RWPE1 (cell line): ENCODE measurements at regions not wholly inside any gene's neighbourhood (a gene's known extent, or its start where the extent isn't known, plus 50 kb on each side); places are given as distances from the start of the nearest gene placed in this dataset.
"Not testable (repeated sequence)": the region's sequence is repeated elsewhere in the genome, so short reads cannot be mapped to it uniquely, and the experiment has no call there.

Experiments
- CTCF ChIA-PET: fragments of 350-600 bp; sonication (Branson Sonifier 250); formaldehyde crosslinking; extraction: SDS; loops from one replicate; lab custom pipeline; 2021; lab: Yijun Ruan, JAX
- POLR2A ChIA-PET: fragments of 400-600 bp; formaldehyde crosslinking; extraction: SDS; loops from one replicate; lab custom pipeline; 2020; ENCODE audit warnings: antibody characterized with exemption; ENCODE audit not compliant: low non-redundant PET; lab: Yijun Ruan, JAX
- DNase-seq: peaks from one replicate; pipeline ENCODE4 v3.0.0; 2012; ENCODE audit warnings: low spot score
- H3K27ac ChIP-seq: fragments of 450-650 bp; 2 replicates; pipeline ENCODE4 v1.5.1; 2017
- TF ChIP-seq, protein P1 (sequence below): fragments of 450-650 bp; conservative IDR thresholded peaks from 2 replicates; pipeline ENCODE4 v1.5.1; 2017; ENCODE audit warnings: low read depth, mild to moderate bottlenecking

DNA sequence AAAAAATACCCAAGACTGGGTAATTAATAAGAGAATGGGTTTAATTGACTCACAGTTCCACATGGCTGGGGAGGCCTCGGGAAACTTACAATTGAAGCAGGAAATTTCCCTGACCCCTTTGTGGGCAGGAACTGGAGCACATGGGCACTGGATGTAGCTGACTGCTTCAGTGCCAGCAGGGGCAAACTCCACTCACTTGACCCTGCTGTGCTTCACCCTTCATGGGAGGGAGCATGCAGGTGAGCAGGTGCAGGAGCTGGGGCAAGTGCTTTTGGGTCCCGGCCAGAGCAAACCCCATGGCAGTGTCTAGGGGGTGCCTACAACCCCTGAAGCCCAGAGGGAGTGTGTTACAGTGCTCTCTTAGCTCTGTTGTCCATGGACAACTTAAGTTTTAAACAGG is 132.6 kb downstream of the AKR1D1 start:
- CTCF ChIA-PET: no interaction called here
- no peak for DNase-seq
- TF ChIP-seq, protein P1, sequence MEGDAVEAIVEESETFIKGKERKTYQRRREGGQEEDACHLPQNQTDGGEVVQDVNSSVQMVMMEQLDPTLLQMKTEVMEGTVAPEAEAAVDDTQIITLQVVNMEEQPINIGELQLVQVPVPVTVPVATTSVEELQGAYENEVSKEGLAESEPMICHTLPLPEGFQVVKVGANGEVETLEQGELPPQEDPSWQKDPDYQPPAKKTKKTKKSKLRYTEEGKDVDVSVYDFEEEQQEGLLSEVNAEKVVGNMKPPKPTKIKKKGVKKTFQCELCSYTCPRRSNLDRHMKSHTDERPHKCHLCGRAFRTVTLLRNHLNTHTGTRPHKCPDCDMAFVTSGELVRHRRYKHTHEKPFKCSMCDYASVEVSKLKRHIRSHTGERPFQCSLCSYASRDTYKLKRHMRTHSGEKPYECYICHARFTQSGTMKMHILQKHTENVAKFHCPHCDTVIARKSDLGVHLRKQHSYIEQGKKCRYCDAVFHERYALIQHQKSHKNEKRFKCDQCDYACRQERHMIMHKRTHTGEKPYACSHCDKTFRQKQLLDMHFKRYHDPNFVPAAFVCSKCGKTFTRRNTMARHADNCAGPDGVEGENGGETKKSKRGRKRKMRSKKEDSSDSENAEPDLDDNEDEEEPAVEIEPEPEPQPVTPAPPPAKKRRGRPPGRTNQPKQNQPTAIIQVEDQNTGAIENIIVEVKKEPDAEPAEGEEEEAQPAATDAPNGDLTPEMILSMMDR: no peak
- POLR2A ChIA-PET: no interaction called here
- no peak overlapping the region for H3K27ac ChIP-seq

DNA sequence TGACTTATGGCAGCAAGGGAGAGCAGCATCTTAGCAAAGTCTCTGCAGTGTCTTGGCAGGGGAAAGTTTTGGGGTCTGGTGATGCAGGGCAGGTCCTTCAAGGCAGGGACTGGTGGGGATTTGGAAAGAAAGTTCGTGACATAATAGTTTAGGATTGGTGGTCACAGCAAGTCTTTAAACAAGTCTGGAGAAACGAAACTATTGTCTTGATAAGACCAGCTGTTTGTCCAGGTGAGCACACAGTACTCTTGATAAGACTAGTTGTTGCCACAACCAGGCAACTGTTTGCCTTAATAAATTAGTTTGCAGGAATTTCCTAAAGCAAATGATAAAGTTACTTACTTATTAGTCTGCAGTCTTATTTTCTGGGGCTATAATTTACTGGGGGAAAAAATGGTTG is 136.1 kb downstream of the AKR1D1 start:
- H3K27ac ChIP-seq: no peak overlapping the region
- TF ChIP-seq, protein P1: no peak
- POLR2A ChIA-PET: no interaction called here
- DNase-seq: no peak
- CTCF ChIA-PET: no interaction called here

DNA sequence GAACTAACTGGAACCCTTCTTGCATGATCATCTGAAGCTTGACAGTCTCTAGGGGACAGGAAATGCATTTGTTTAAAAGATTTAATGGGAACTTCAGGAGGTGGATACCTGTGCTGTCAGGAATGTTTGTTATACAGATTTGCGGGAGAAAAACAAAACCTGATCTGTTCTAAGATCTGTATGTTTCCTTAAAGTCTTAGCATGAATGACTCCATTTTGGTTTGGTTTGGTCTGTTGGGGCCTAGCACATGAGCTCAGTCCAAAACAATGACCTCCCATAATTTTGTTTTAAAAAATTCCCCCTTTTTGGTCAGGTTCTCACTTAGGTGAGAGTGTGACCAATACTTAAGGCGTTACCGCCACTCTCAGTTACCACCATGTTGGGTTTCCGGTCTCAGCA is 138.7 kb downstream of the AKR1D1 start:
- CTCF ChIA-PET: interaction anchor here (0.7 kb wide), 1 partner anchor 208 kb away, joined by 5 read pairs; no protein-coding TSS in a partner anchor

DNA sequence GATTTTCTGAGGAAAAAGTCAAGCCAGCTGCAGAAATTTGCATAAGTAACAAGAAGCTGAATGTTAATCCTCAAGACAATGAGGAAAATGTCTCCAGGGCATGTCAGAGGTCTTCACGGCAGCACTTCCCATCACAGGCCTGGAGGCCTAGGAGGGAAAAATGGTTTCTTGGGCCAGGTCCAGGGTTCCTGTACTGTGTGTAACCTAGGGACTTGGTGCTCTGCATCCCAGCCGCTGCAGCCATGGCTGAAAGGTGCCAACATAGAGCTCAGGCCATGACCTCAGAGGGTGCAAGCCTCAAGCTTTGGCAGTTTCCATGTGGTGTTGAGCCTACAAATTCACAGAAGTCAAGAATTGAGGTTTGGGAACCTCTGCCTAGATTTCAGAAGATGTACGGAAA is 144.1 kb downstream of the AKR1D1 start:
- DNase-seq, H3K27ac ChIP-seq, POLR2A ChIA-PET, CTCF ChIA-PET: not testable (repeated sequence)

More for the DNA sequence above, 138.7 kb downstream of the AKR1D1 start:
- TF ChIP-seq, protein P1: no peak
- POLR2A ChIA-PET: no interaction called here
- no peak overlapping the region for H3K27ac ChIP-seq
- no peak for DNase-seq

DNA sequence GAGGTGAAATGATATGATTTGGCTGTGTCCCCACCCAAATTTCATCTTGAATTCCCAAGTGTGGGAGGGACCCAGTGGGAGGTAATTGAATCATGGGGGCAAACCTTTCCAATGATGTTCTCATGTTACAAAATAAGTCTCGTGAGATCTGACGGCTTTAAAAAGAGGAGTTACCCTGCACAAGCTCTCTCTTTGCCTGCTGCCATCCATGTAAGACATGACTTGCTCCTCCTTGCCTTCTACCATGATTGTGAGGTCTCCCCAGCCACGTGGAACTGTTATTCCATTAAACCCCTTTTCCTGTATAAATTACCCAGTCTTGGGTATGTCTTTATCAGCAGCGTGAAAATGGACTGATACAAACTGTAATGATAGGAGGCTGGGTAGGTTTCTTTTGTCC is 145.1 kb downstream of the AKR1D1 start:
- CTCF ChIA-PET: not testable (repeated sequence)

DNA sequence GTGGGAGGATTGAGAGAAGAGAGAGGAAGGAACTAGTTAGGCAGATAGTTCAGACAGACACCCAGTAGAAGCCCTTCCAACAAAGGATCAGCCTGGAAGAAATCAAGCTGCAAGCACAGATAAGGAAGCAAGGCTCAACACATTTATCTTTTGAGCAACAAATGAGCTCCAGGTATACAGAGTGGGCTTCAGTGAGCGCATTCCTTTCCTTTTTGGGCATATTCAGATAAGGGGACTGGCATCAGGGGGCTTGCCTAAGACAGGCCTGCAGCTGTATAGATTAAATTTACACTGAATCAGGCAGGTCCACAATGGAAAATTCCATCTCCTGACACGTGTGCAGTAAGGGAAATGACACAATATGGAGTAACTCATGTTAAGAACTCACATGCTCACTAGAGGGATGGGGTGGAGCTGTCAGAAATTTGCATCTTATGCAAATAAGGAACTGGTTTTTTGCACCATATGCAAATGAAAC is 147.2 kb downstream of the AKR1D1 start:
- TF ChIP-seq, protein P1: no peak
- H3K27ac ChIP-seq: no peak overlapping the region
- no peak for DNase-seq
- ChIA-PET POLR2A (no interaction called here), CTCF (interaction anchor here (0.6 kb wide), 1 partner anchor 281 kb away, joined by 3 read pairs; no protein-coding TSS in a partner anchor)

More for the DNA sequence above, 145.1 kb downstream of the AKR1D1 start:
- DNase-seq, H3K27ac ChIP-seq, POLR2A ChIA-PET: not testable (repeated sequence)

DNA sequence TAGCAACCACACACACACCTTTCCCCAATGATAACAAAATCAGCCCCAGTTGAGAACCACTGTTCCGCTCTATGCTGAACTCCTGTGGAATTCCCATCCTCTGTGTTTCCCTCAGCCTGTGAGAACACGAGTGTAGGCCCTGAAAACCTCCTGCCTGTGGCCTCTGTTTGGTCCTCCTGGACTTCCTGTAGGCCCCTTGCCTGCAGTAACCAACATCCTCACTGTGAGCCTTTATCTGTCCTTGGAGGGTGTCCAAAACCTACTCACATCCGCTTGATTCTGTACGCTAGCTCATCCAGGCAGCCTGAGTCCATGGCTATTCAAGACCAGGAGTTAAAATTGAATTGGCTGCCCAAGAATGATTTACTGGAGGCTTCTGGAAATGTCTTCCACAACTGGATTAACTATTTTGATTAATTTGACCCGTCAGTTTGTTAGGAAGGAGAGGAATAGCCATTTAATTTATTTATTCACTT is 149.8 kb downstream of the AKR1D1 start:
- TF ChIP-seq, protein P1: no peak
- POLR2A ChIA-PET: no interaction called here
- CTCF ChIA-PET: no interaction called here
- no peak for DNase-seq
- H3K27ac ChIP-seq: no peak overlapping the region
